Glomerular visceral epithelial cell (primary cell): ENCODE measurements at regions not wholly inside any gene's neighbourhood (a gene's known extent, or its start where the extent isn't known, plus 50 kb on each side); places are given as distances from the start of the nearest gene placed in this dataset.

Experiments
- DNase-seq: peaks from one replicate; pipeline ENCODE4 v3.0.0-alpha.2; 2016; ENCODE audit errors: extremely low spot score

DNA sequence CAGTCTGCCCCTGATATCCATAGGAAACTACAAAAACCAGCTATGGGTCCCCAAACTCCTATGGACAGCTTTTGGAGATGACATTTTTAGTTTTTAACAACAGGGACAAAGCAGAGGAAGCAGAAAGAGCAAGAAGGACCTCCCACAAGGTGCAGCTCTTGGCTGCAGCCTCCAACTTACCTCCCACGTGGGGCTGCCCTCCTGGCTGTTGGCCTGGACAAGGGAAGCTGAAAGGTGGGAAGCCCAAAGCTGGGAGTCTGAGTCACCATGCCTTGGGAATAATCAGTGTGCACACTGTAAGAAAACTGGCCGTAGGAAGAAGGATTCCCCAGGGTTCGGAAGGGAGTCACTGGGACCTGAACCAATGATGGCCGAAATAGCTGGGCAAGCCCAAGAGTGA lies 51.8 kb upstream of the PAX1 start:
- no peak for DNase-seq

DNA sequence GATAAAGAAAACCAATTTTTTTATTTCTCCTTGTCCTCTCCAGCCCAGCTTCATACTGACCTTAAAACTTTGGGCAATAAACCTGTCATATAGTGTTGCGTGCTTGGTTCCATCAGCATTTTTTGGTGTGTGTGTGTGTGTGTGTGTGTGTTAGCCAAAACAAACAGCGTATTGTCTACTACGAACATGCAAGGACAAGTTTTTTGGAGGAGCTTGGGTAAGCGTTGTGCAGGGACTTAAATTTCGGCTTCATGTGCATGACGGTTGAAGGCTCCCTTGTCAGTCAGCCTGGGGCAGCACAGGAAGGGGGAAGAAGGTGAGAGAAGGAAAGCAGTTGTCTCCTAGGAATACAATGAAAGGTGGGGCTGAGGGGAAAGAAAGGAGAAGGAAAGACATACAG lies 62.0 kb upstream of the PAX1 start:
- no peak for DNase-seq

- DNase-seq: no peak
Observed at GRCh38 chr20:21640556-21640955, 64.9 kb upstream of the PAX1 start.

DNA sequence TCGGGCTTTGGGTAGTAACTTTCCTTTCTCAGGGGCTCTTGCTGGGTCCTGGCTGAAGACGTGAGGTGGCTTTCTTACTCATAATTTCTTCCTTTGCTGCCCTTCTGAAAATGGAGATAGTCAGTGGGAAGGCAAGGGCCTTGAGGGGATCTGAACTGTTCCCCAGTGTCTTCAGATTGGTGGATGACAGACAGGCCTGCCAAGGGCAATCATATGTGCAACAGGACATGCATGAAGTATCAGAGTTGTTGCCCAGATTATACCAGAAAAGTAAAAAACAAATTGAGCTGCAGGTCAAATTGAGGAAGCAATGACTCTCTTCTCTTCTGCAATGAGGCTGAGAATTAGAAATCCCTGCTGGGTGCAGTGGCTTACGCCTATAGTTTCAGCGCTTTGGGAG lies 71.6 kb upstream of the PAX1 start:
- no peak for DNase-seq

- DNase-seq: no peak
Observed at GRCh38 chr20:21632735-21633053, 72.8 kb upstream of the PAX1 start.

- no peak for DNase-seq
Observed at GRCh38 chr20:21632031-21632734, 73.3 kb upstream of the PAX1 start.

- DNase-seq: no peak
Observed at GRCh38 chr20:21628800-21629199, 76.7 kb upstream of the PAX1 start.

- DNase-seq: no peak
Observed at GRCh38 chr20:21623781-21624094, 81.7 kb upstream of the PAX1 start.

GRCh38 chr20:21623074-21623780 lies 82.2 kb upstream of the PAX1 start:
- DNase-seq: no peak

- DNase-seq: no peak
Observed at GRCh38 chr20:21622097-21622857, 83.2 kb upstream of the PAX1 start.

- no peak for DNase-seq
Observed at GRCh38 chr20:21618759-21619416, 86.6 kb upstream of the PAX1 start.

DNA sequence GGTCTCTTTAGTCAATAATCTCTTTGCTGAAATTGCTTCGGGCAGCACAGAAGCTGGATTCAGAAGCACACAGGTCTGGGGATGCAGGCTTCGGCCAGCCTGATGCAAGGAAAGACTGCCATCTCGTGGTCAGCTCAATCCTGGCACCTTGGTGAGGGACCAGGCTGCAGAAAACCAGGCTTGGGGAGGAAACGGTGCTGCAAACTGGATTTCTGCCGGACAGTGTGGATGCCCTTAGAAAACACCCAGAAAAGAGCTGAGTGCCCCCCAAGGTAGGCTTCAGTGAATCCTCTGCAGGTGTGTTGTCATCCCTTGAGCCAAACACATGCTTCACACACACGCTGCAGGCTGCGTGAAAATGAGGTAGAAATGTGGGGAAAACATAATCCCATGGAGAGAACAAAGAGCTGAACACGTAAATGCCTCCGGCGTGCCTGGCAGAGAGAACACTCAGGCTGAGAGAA lies 89.8 kb upstream of the PAX1 start:
- peak; percentile 48 for DNase-seq

DNA sequence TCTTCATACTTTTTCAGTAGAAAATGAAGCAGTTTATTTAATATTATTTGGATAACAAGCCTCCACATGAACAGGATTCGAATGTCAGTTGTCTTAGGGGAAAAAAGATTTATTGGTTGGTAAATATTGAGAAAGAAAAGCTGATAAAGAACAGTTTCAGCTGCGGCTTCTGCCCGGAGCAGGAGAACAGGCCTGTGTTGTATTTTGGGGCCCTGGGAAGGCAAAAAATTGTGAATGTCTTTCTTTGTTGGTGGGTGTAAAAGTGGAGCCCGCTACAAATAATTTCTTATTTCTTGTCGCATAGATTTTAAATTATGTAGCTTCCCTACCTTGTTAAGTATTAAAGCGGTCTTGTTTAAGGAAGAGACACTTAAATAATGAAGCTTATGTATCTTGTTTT lies 90.5 kb upstream of the PAX1 start:
- DNase-seq: no peak

DNA sequence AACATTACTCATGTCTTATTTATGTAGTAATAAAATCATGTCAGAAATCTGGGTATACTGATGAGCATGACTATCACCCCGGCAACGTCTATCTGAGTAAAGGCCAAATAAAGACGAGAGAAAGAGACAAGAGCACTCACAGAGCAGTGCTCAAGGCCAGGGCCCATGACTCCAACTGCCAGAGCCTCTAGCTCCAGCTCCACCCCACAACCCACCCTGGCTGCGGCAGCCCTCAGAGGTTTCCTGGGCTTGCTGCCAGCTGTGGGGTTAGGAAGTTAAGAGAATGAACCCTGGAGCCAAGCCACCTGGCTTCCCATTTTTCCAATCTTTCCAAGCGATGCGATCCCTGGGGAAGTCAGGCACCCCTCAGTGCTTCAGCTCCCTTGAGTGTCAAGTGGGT lies 92.0 kb upstream of the PAX1 start:
- no peak for DNase-seq

DNA sequence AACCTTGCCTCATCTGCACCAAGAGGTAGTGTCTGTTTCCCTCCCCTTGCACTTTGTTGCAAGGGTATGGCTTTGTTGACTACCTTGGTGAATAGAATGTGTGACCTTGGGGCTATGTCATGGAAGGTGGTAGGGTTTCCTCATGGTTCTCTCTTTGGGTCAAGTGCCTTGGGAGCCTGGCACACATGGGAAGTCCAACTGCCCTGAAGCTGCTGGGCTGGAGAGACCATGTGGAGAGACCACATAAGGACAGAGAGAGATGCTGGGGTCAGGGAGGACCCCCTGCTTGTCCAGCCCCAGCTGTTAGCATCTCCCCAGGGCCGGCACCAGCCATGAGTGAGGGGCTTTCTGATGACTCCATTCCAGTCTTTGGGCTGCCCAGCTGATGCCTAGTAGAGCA lies 95.5 kb upstream of the PAX1 start:
- DNase-seq: no peak

GRCh38 chr20:21609221-21609620 lies 95.4 kb upstream of the NKX2-2 start:
- DNase-seq: no peak

DNA sequence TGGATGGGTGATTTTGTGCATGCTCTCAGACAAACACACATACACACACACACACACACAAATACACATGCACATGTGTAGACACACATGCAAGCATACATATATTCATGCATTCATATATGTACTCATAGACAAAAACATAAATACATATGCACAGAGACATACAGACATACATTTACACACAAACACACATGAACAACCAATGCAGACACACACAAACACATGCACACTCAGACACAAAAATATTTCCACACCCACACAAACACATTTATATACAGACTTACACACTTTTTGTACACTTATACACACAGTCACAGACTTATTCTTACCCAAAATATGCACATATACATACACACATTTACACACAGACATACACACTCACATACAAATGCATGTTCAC lies 94.9 kb upstream of the NKX2-2 start:
- DNase-seq: no peak

GRCh38 chr20:21607971-21608725 lies 94.3 kb upstream of the NKX2-2 start:
- no peak for DNase-seq

GRCh38 chr20:21601799-21602198 lies 87.9 kb upstream of the NKX2-2 start:
- no peak for DNase-seq

- DNase-seq: no peak
Observed at GRCh38 chr20:21586682-21587081, 72.8 kb upstream of the NKX2-2 start.

GRCh38 chr20:21583486-21584168 lies 69.8 kb upstream of the NKX2-2 start:
- DNase-seq: no peak
